ENCODE measurements at regions not wholly inside any gene's neighbourhood (a gene's known extent, or its start where the extent isn't known, plus 50 kb on each side); places are given as distances from the start of the nearest gene placed in this dataset.
"Not testable (repeated sequence)": the region's sequence is repeated elsewhere in the genome, so short reads cannot be mapped to it uniquely, and the experiment has no call there.

- no peak for TF ChIP-seq EGR1 (IDR thresholded peaks at IDR 0.05; ENCODE audit: low read depth in 2 of 2)
- TF ChIP-seq TAF1 (conservative IDR thresholded peaks at IDR 0.05), result no peak
- TF ChIP-seq FOXA2 (IDR thresholded peaks at IDR 0.05), result no peak
- no peak for TF ChIP-seq GABPA (IDR thresholded peaks at IDR 0.05 in 1 of 2, conservative IDR thresholded peaks at IDR 0.05 in 1 of 2)
- no peak for TF ChIP-seq ZBTB33 (IDR thresholded peaks at IDR 0.05)
- no peak for TF ChIP-seq YY1 (IDR thresholded peaks at IDR 0.05)
- TF ChIP-seq ATF3 (IDR thresholded peaks at IDR 0.05), result no peak
- TF ChIP-seq FOXA1 (IDR thresholded peaks at IDR 0.05), result no peak
- 78% methylated on average over 1 of the region's 1 CpG for WGBS
Observed at GRCh38 chr4:157689476-157689875, 468.9 kb downstream of the GRIA2 start.

GRCh38 chr4:157687971-157688370 is 467.4 kb downstream of the GRIA2 start:
- TF ChIP-seq ATF3 (IDR thresholded peaks at IDR 0.05) (no peak), EGR1 (IDR thresholded peaks at IDR 0.05; ENCODE audit: low read depth in 2 of 2) (no peak), NR2F2 (IDR thresholded peaks at IDR 0.05) (no peak), JUND (IDR thresholded peaks at IDR 0.05) (no peak), GABPA (IDR thresholded peaks at IDR 0.05 in 1 of 2, conservative IDR thresholded peaks at IDR 0.05 in 1 of 2) (no peak), HNF4G (IDR thresholded peaks at IDR 0.05) (no peak), REST (IDR thresholded peaks at IDR 0.05) (no peak), YY1 (IDR thresholded peaks at IDR 0.05) (no peak), CTCF (IDR thresholded peaks at IDR 0.05; ENCODE audit: low read depth, low read length, missing input control) (no peak)
- Histone ChIP-seq H3K4me1 (ENCODE audit: control insufficient read depth in 4 of 4, insufficient read depth in 4 of 4, low read length in 3 of 4) (no peaks in the 10 kb centered on the region), H3K9ac (ENCODE audit: low read depth in 1 of 2, low read length in 2 of 2) (no peak overlapping the region), H3K36me3 (ENCODE audit: control insufficient read depth in 4 of 4, insufficient read depth in 3 of 4, low read depth in 1 of 4, low read length in 3 of 4) (no peaks in the 10 kb centered on the region), H3K4me3 (ENCODE audit: low read depth in 1 of 3, low read length in 3 of 3) (no peak overlapping the region), H3K27ac (ENCODE audit: low read depth in 1 of 2, low read length in 2 of 2) (no peak overlapping the region), H3K27me3 (ENCODE audit: control insufficient read depth in 4 of 4, insufficient read depth in 4 of 4, low read length in 3 of 4) (no peaks in the 10 kb centered on the region), H3K9me3 (ENCODE audit: control insufficient read depth in 4 of 4, low read length in 3 of 4) (no peaks in the 10 kb centered on the region)
- no peak for DNase-seq (ENCODE audit: low spot score)
- WGBS, result 90% methylated on average over 1 of the region's 1 CpG

More at GRCh38 chr4:157689476-157689875, 468.9 kb downstream of the GRIA2 start:
- Histone ChIP-seq H3K9me3 (ENCODE audit: control insufficient read depth in 4 of 4, low read length in 3 of 4) (no peaks in the 10 kb centered on the region), H3K4me3 (ENCODE audit: low read depth in 1 of 3, low read length in 3 of 3) (no peak overlapping the region), H3K9ac (ENCODE audit: low read depth in 1 of 2, low read length in 2 of 2) (no peak overlapping the region), H3K27ac (ENCODE audit: low read depth in 1 of 2, low read length in 2 of 2) (no peak overlapping the region), H3K27me3 (ENCODE audit: control insufficient read depth in 4 of 4, insufficient read depth in 4 of 4, low read length in 3 of 4) (no peaks in the 10 kb centered on the region), H3K36me3 (ENCODE audit: control insufficient read depth in 4 of 4, insufficient read depth in 3 of 4, low read depth in 1 of 4, low read length in 3 of 4) (no peaks in the 10 kb centered on the region), H3K4me1 (ENCODE audit: control insufficient read depth in 4 of 4, insufficient read depth in 4 of 4, low read length in 3 of 4) (no peaks in the 10 kb centered on the region)
- no peak for DNase-seq (ENCODE audit: low spot score)

GRCh38 chr4:157679326-157679725 is 458.8 kb downstream of the GRIA2 start:
- H3K4me3 ChIP-seq (ENCODE audit: low read depth in 1 of 3, low read length in 3 of 3); H3K9me3 ChIP-seq (ENCODE audit: control insufficient read depth in 4 of 4, low read length in 3 of 4); H3K27ac ChIP-seq (ENCODE audit: low read depth in 1 of 2, low read length in 2 of 2); DNase-seq (ENCODE audit: low spot score); H3K27me3 ChIP-seq (ENCODE audit: control insufficient read depth in 4 of 4, insufficient read depth in 4 of 4, low read length in 3 of 4); H3K4me1 ChIP-seq (ENCODE audit: control insufficient read depth in 4 of 4, insufficient read depth in 4 of 4, low read length in 3 of 4); H3K9ac ChIP-seq (ENCODE audit: low read depth in 1 of 2, low read length in 2 of 2); H3K36me3 ChIP-seq (ENCODE audit: control insufficient read depth in 4 of 4, insufficient read depth in 3 of 4, low read depth in 1 of 4, low read length in 3 of 4): not testable (repeated sequence)
